Kidney (tissue), 13 donors: ENCODE measurements at regions not wholly inside any gene's neighbourhood (a gene's known extent, or its start where the extent isn't known, plus 50 kb on each side); places are given as distances from the start of the nearest gene placed in this dataset.
A peak's percentile ranks its signal among the peaks of the same experiment; 100 is the strongest.

Source experiments
- DNase-seq, 5 donors: peaks; one replicate each; pipeline ENCODE4 v3.0.0-alpha.2; 2013 to 2020
- FAIRE-seq: peaks from 2 replicates; lab custom pipeline; 2012; peaks lifted over from hg19 to GRCh38; lab: Jason Lieb, UNC
- H3K27ac ChIP-seq, 2 donors: one replicate each; pipeline ENCODE4 v1.7.0; 2013; ENCODE audit warnings: low read depth in 2 of 2, low read length in 2 of 2, inconsistent platforms in 1 of 2
- H3K27me3 ChIP-seq: one replicate; pipeline ENCODE4 v1.7.1; 2013; ENCODE audit warnings: low read length, inconsistent platforms; ENCODE audit not compliant: control insufficient read depth, insufficient read depth
- H3K36me3 ChIP-seq, 3 donors: one replicate each; pipeline versions ENCODE4 v1.7.0 to v1.7.1; 2013; ENCODE audit warnings: low read length in 3 of 3, control low read depth in 1 of 3, inconsistent platforms in 1 of 3; ENCODE audit not compliant: insufficient read depth in 3 of 3, control insufficient read depth in 2 of 3
- H3K4me1 ChIP-seq, 3 donors: one replicate each; pipeline versions ENCODE4 v1.7.0 to v1.7.1; 2013; ENCODE audit warnings: low read length in 3 of 3, inconsistent platforms in 1 of 3, low read depth in 1 of 3; ENCODE audit not compliant: control insufficient read depth in 2 of 3, insufficient read depth in 2 of 3
- H3K4me3 ChIP-seq, 3 donors: one replicate each; pipeline versions ENCODE4 v1.7.0 to v1.8.1; 2013; ENCODE audit warnings: low read length in 3 of 3, control low read depth in 1 of 3, inconsistent platforms in 1 of 3
- H3K9ac ChIP-seq, 3 donors: one replicate each; pipeline versions ENCODE4 v1.7.0 to v1.7.1; 2013; ENCODE audit warnings: low read length in 3 of 3, control low read depth in 1 of 3, inconsistent platforms in 1 of 3
- H3K9me3 ChIP-seq, 3 donors: one replicate each; pipeline versions ENCODE4 v1.7.0 to v1.7.1; 2013; ENCODE audit warnings: low read length in 3 of 3, control low read depth in 1 of 3, inconsistent platforms in 1 of 3; ENCODE audit not compliant: control insufficient read depth in 2 of 3, insufficient read depth in 1 of 3
- intact Hi-C: fragments of 100-400 bp; cut with DNase I; formaldehyde crosslinking; loops from one replicate; pipeline ENCODE4 v1.11.1; 2022
- TF ChIP-seq, protein P1 (sequence below): IDR thresholded peaks from 3 replicates; pipeline ENCODE4 v1.5.1; 2012; ENCODE audit warnings: mild to moderate bottlenecking, moderate library complexity, borderline replicate concordance; ENCODE audit not compliant: insufficient read depth; ENCODE audit errors: extremely low read depth
- donor health status: control.
- donor health status: control.
- donor health status: control.
- donor health status: control.
- donor health status: control.
- donor health status: DM: yes; HTN: yes; CAD: no.
- donor health status: Normal renal cell carcinoma (clear cell type).

DNA sequence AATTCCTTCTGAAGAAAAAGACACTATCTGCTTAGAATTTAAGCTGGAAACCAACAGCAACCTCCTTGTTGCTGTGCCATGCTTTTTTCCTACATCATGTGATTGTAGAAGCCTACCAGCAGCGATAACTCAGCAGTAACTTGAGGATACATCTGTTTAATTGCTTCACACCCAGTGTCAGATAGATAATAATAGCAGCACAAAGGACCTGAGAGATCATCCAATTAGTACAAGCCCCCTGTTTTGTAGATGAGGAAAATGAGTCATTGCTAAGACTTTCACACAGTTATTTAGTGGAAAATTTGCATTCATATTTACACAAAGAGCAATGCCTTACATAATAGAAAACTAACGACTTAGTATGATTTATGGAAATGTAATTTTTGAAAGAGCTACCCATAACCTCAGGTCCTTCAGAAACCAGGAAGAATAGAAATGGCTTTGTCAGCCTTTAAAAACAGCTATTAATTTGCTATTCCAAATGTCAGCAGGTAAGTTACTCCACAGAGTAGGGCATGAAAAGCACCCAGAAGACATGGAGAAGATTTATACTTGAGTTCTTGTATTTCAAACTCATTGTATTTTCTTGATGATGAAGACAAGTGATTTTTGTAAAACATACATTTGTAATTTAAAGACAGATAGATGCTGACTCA, 93.7 kb upstream of the SGCG start:
- H3K36me3 ChIP-seq, result no peaks in the 10 kb centered on the region
- H3K4me1 ChIP-seq, result no peaks in the 10 kb centered on the region
- no peaks in the 10 kb centered on the region for H3K27me3 ChIP-seq
- no peak overlapping the region for H3K4me3 ChIP-seq
- FAIRE-seq (no peak), DNase-seq (no peak)
- TF ChIP-seq, protein P1, sequence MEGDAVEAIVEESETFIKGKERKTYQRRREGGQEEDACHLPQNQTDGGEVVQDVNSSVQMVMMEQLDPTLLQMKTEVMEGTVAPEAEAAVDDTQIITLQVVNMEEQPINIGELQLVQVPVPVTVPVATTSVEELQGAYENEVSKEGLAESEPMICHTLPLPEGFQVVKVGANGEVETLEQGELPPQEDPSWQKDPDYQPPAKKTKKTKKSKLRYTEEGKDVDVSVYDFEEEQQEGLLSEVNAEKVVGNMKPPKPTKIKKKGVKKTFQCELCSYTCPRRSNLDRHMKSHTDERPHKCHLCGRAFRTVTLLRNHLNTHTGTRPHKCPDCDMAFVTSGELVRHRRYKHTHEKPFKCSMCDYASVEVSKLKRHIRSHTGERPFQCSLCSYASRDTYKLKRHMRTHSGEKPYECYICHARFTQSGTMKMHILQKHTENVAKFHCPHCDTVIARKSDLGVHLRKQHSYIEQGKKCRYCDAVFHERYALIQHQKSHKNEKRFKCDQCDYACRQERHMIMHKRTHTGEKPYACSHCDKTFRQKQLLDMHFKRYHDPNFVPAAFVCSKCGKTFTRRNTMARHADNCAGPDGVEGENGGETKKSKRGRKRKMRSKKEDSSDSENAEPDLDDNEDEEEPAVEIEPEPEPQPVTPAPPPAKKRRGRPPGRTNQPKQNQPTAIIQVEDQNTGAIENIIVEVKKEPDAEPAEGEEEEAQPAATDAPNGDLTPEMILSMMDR, result no peak
- no peak overlapping the region for H3K9ac ChIP-seq
- intact Hi-C loops, result no loop called here
- H3K27ac ChIP-seq, result no peak overlapping the region
- no peaks in the 10 kb centered on the region for H3K9me3 ChIP-seq

DNA sequence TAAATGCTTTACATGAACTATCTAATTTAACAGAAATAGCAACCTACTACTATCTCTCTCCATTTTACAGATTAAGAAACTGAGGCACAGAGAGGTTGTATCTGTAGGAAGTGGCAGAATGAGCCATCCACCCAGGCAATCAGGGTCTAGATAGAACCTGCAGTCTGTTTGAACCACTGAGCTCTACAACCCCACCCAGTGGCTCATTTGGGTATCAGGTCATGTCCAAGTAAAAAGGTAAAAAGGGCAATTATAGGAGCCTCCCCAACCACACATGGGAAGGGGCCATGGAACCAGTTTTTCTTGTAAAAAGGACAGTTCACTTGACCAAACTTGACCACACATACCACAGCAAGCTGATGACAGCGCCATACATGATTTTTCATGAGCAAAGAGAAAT, 92.9 kb upstream of the SGCG start:
- Histone ChIP-seq H3K9ac (no peak overlapping the region), H3K4me1 (no peaks in the 10 kb centered on the region), H3K4me3 (no peak overlapping the region), H3K27me3 (no peaks in the 10 kb centered on the region), H3K36me3 (no peaks in the 10 kb centered on the region), H3K9me3 (no peaks in the 10 kb centered on the region), H3K27ac (no peak overlapping the region)
- DNase-seq, result no peak
- TF ChIP-seq, protein P1, result peak; percentile 32
- no peak for FAIRE-seq
- intact Hi-C loops, result no loop called here

DNA sequence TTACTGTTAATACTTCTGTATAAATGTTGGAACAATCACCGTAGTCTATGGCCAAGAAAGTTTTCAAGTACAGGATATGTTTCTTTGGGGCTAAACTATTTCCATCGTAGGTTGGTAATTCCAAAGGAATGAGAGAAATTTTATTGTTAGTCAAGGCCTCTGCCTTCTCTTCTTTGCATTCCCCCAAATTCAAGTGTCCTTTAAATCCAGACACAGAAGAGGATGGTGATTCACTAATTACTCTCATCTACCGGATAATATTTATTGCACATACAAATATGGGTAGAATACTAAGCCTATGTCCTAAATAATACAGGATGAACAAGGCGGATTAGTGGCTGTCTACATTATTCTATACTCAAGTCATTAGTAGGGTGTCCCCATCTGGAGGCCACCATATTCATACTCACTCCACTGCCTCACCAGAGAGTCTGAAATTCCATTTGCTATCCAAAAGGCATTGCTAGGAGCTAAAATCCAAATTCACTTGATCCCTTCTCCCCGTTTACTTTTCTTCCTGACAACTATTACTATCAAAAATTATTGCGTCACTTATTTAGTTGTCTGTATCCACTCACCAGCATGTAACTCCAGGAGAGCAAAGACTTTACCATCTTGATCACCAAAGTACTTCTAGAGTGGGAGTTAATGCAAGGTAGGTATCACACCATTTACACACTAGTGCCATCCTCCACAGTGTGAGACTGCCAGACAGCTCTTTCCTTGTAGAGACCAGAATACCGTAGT, 82.4 kb upstream of the SGCG start:
- Histone ChIP-seq H3K36me3 (no peaks in the 10 kb centered on the region), H3K4me3 (no peak overlapping the region), H3K27me3 (no peaks in the 10 kb centered on the region), H3K4me1 (no peaks in the 10 kb centered on the region), H3K9ac (no peak overlapping the region), H3K27ac (no peak overlapping the region), H3K9me3 (peaks cover 0 to 6% (median 0%) of the 10 kb centered on the region in 3 donors)
- TF ChIP-seq, protein P1, result no peak
- FAIRE-seq, result no peak
- DNase-seq, result no peak
- intact Hi-C loops, result no loop called here
